B cell (primary cell): ENCODE measurements at regions not wholly inside any gene's neighbourhood (a gene's known extent, or its start where the extent isn't known, plus 50 kb on each side); places are given as distances from the start of the nearest gene placed in this dataset.

Source experiments
- ATAC-seq: fragments of 200-7000 bp; cut with Tn5 transposase; one replicate; pipeline ENCODE4 v1.10.0; 2021; ENCODE audit warnings: low read depth, mild to moderate bottlenecking, moderate number of reproducible peaks, moderate library complexity
- CTCF ChIA-PET: fragments of 350-600 bp; sonication (Branson Sonifier 250); formaldehyde crosslinking; loops from one replicate; lab custom pipeline; 2021; ENCODE audit warnings: antibody characterized with exemption, inconsistent platforms; lab: Charles Lee
- POLR2A ChIA-PET: fragments of 350-600 bp; sonication (Branson Sonifier 250); formaldehyde crosslinking; loops from one replicate; lab custom pipeline; 2021; ENCODE audit warnings: antibody characterized with exemption; lab: Charles Lee
- DNase-seq: peaks from one replicate; pipeline ENCODE4 v3.0.0; 2013
- H2AFZ ChIP-seq: 2 replicates; pipeline ENCODE4 v1.6.1; 2012; ENCODE audit warnings: mild to moderate bottlenecking, low read depth, low read length; ENCODE audit not compliant: insufficient read depth, poor library complexity, severe bottlenecking
- H3K27ac ChIP-seq, 2 donors: 1 replicate in 1 of 2; 2 replicates in 1 of 2; pipeline ENCODE4 v1.5.1; 2012 to 2013; ENCODE audit warnings: low read length in 2 of 2, mild to moderate bottlenecking in 2 of 2, moderate library complexity in 1 of 2
- H3K27me3 ChIP-seq, 4 experiments: fragments of 200-600 bp in 1 of 4; sonication (generic) in 1 of 4; replicated peaks in 1 of 4; 1 replicate in 2 of 4; 2 replicates in 2 of 4; pipeline versions ENCODE4 v1.6.1 to v1.7.0; 2013 to 2016; ENCODE audit warnings: low read length in 3 of 4, mild to moderate bottlenecking in 2 of 4, mixed read lengths in 1 of 4, moderate library complexity in 1 of 4; ENCODE audit not compliant: insufficient read depth in 4 of 4, control insufficient read depth in 3 of 4; ENCODE audit errors: control extremely low read depth in 1 of 4
- H3K36me3 ChIP-seq, 2 experiments: replicated peaks in 1 of 2; 1 replicate in 1 of 2; 2 replicates in 1 of 2; pipeline versions ENCODE4 v1.6.1 to v1.7.1; 2013; ENCODE audit warnings: low read length in 1 of 2; ENCODE audit not compliant: insufficient read depth in 2 of 2, control insufficient read depth in 1 of 2; ENCODE audit errors: control extremely low read depth in 1 of 2, extremely low read depth in 1 of 2
- H3K4me1 ChIP-seq, 2 donors: fragments of 200-600 bp in 1 of 2; sonication (generic) in 1 of 2; 1 replicate in 1 of 2; 2 replicates in 1 of 2; pipeline versions ENCODE4 v1.5.1 to v1.6.1; 2013 to 2017; ENCODE audit warnings: low read length in 2 of 2; ENCODE audit not compliant: control insufficient read depth in 2 of 2, insufficient read depth in 2 of 2
- H3K4me2 ChIP-seq: replicated peaks from 2 replicates; pipeline ENCODE3; 2012; ENCODE audit warnings: mild to moderate bottlenecking, low read depth, low read length; ENCODE audit not compliant: poor library complexity, severe bottlenecking
- H3K4me3 ChIP-seq, 5 experiments: fragments of 200-600 bp in 1 of 5; sonication (generic) in 1 of 5; 1 replicate in 3 of 5; 2 replicates in 2 of 5; pipeline versions ENCODE4 v1.5.1 to v1.7.0; 2011 to 2016; ENCODE audit warnings: low read length in 4 of 5, mild to moderate bottlenecking in 4 of 5, low read depth in 2 of 5, control low read depth in 1 of 5, moderate library complexity in 1 of 5; ENCODE audit not compliant: insufficient read depth in 1 of 5; ENCODE audit errors: control extremely low read depth in 1 of 5, extremely low read depth in 1 of 5
- H3K79me2 ChIP-seq: fragments of 200-600 bp; sonication (generic); one replicate; pipeline ENCODE4 v1.6.0; 2016; ENCODE audit warnings: low read length; ENCODE audit not compliant: control insufficient read depth, insufficient read depth
- H3K9ac ChIP-seq: fragments of 200-600 bp; sonication (generic); 2 replicates; pipeline ENCODE4 v1.6.1; 2017; ENCODE audit warnings: mild to moderate bottlenecking, low read length, moderate library complexity
- H3K9me3 ChIP-seq, 3 donors: one replicate each; pipeline versions ENCODE4 v1.6.1 to v1.7.1; 2013; ENCODE audit warnings: low read length in 2 of 3; ENCODE audit not compliant: control insufficient read depth in 2 of 3, insufficient read depth in 1 of 3; ENCODE audit errors: control extremely low read depth in 1 of 3
- H4K20me1 ChIP-seq: 2 replicates; pipeline ENCODE4 v1.6.0; 2012; ENCODE audit warnings: mild to moderate bottlenecking, low read length; ENCODE audit not compliant: insufficient read depth, control insufficient read depth, poor library complexity, severe bottlenecking
- H3K27ac Mint-ChIP-seq: one replicate; pipeline ENCODE4 v1.8.0; 2021; ENCODE audit warnings: mixed read lengths
- H3K27me3 Mint-ChIP-seq: one replicate; pipeline ENCODE4 v1.8.0; 2021; ENCODE audit warnings: mixed read lengths
- H3K4me1 Mint-ChIP-seq: one replicate; pipeline ENCODE4 v1.8.0; 2021; ENCODE audit warnings: mixed read lengths
- H3K4me3 Mint-ChIP-seq: one replicate; pipeline ENCODE4 v1.8.0; 2021; ENCODE audit warnings: mixed read lengths
- H3K9me3 Mint-ChIP-seq: one replicate; pipeline ENCODE4 v1.8.0; 2022; ENCODE audit warnings: mixed read lengths; ENCODE audit not compliant: insufficient read depth
- CTCF ChIP-seq: fragments of 200-600 bp; IDR thresholded peaks from one replicate; pipeline ENCODE4 v1.8.0; 2022; ENCODE audit warnings: antibody characterized with exemption, mild to moderate bottlenecking
- EZH2 ChIP-seq: IDR thresholded peaks from 2 replicates; pipeline ENCODE4 v1.6.1; 2012; ENCODE audit warnings: borderline replicate concordance, low read depth, mild to moderate bottlenecking, moderate library complexity, low read length; ENCODE audit not compliant: insufficient read depth, poor library complexity, severe bottlenecking
- WGBS: methylation state at CpG from one replicate; pipeline ENCODE4 v1.1.5; 2013; ENCODE audit warnings: missing lambda C conversion rate; ENCODE audit not compliant: insufficient coverage; 5-methylcytosine and 5-hydroxymethylcytosine counted together
- intact Hi-C: fragments of 100-400 bp; cut with micrococcal nuclease; formaldehyde crosslinking; loops from one replicate; pipeline ENCODE4 v1.10.0; 2022

- DNase-seq (no peak), ATAC-seq (no peak)
- Mint-ChIP-seq H3K9me3 (no peaks in the 10 kb centered on the region), H3K4me3 (no peak overlapping the region), H3K4me1 (no peaks in the 10 kb centered on the region), H3K27ac (no peak overlapping the region), H3K27me3 (peaks cover 4% of the 10 kb centered on the region)
- Histone ChIP-seq H3K79me2 (no peaks in the 10 kb centered on the region), H3K27me3 (no peaks in the 10 kb centered on the region), H3K27ac (no peak overlapping the region), H2AFZ (no peak overlapping the region), H3K4me3 (no peak overlapping the region), H3K36me3 (no peaks in the 10 kb centered on the region), H4K20me1 (no peaks in the 10 kb centered on the region), H3K4me1 (no peaks in the 10 kb centered on the region), H3K4me2 (no peak overlapping the region), H3K9ac (no peak overlapping the region), H3K9me3 (no peaks in the 10 kb centered on the region)
- POLR2A ChIA-PET, result no interaction called here
- TF ChIP-seq EZH2 (no peak), CTCF (no peak)
- WGBS, result no CpG with 5 or more reads among the region's 4 CpGs
- CTCF ChIA-PET, result interaction anchor here (1.1 kb wide), 1 partner anchor 12 kb away, joined by 5 read pairs; no protein-coding TSS in a partner anchor
- intact Hi-C loops, result no loop called here
Observed at GRCh38 chr6:12221856-12222255, 68.3 kb upstream of the EDN1 start.

- H3K4me3 Mint-ChIP-seq, result no peak overlapping the region
- Histone ChIP-seq H3K4me2 (no peak overlapping the region), H3K36me3 (no peaks in the 10 kb centered on the region), H3K4me3 (no peak overlapping the region), H3K27me3 (no peaks in the 10 kb centered on the region), H3K4me1 (no peaks in the 10 kb centered on the region), H3K27ac (no peak overlapping the region), H3K9me3 (no peaks in the 10 kb centered on the region), H3K79me2 (no peaks in the 10 kb centered on the region), H2AFZ (no peak overlapping the region), H4K20me1 (no peaks in the 10 kb centered on the region), H3K9ac (no peak overlapping the region)
- no peaks in the 10 kb centered on the region for H3K9me3 Mint-ChIP-seq
- no peak for DNase-seq
- H3K4me1 Mint-ChIP-seq, result no peaks in the 10 kb centered on the region
- ATAC-seq, result no peak
- peaks cover 8% of the 10 kb centered on the region for H3K27me3 Mint-ChIP-seq
- CTCF ChIA-PET, result interaction anchor here (1.2 kb wide), 1 partner anchor 10 kb away, joined by 3 read pairs; no protein-coding TSS in a partner anchor
- no peak for TF ChIP-seq CTCF
- TF ChIP-seq EZH2, result no peak
- intact Hi-C loops, result no loop called here
- POLR2A ChIA-PET, result no interaction called here
- H3K27ac Mint-ChIP-seq, result no peak overlapping the region
- 96% methylated on average over 14 of the region's 19 CpGs for WGBS
Observed at GRCh38 chr6:12222405-12223366, 67.5 kb upstream of the EDN1 start.
